GM18867 (cell line): ENCODE measurements at regions not wholly inside any gene's neighbourhood (a gene's known extent, or its start where the extent isn't known, plus 50 kb on each side); places are given as distances from the start of the nearest gene placed in this dataset.
"Not testable (repeated sequence)": the region's sequence is repeated elsewhere in the genome, so short reads cannot be mapped to it uniquely, and the experiment has no call there.

Experiments
- ATAC-seq: cut with Tn5 transposase; IDR thresholded peaks from one replicate; pipeline ENCODE4 v1.9.1; 2021; ENCODE audit warnings: mild to moderate bottlenecking, moderate library complexity; ENCODE audit not compliant: unreplicated experiment

DNA sequence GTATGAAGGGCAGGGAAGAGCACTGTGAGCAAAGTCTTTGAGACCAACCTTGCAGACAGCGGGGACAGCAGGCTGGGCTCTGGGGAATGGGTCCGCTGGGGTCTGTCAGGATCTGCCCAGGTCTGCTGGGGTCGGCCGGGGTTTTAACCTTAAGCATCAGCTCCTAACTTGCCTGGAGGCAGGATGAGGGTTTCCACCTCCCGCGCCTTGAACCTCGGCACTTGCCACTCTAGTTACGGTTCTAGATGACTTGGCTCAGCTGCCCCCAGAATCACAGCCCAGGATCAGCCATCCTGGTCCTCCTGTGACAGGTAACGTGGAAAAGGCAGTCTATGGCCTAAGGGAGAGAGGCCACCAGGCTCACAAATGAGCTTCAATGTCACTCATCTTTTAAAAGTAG is 50.4 kb upstream of the CACUL1 start:
- no peak for ATAC-seq

DNA sequence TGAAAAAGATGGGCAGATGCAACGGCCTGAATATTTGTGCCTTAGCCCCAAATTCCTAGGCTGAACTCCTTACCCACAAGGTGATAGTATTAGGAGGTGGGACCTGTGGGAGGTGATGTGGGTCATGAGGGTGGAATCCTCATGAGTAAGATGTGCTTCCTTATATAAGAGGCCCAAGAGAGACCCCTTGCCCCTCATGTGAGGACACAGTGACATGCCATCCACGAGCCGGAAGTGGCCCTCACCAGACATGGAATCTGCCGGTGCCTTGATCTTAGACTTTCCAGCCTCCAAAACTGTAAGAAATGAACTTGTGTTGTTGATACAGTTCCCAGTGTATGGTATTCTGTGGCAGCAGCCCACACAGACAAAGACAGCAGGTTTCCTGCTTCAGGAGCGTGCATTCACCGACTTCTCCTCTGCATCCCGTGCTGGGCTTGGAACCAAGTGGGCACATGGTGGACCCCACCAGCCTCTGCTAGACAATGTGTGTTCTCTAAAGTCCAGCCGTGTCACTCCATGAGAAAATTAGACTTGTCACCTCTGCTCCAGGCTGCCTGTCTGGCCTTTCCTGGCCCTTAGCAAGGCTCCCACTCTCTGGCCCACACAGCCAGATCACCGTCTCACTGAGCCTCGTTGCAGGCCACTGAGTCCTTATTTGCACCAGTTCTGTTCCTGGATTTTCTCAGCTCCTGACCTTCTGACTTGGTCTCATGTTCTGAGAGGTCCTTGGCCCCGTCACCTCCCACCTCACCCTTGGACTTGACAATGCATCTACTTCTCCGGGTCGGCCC is 52.9 kb upstream of the CACUL1 start:
- ATAC-seq = no peak

DNA sequence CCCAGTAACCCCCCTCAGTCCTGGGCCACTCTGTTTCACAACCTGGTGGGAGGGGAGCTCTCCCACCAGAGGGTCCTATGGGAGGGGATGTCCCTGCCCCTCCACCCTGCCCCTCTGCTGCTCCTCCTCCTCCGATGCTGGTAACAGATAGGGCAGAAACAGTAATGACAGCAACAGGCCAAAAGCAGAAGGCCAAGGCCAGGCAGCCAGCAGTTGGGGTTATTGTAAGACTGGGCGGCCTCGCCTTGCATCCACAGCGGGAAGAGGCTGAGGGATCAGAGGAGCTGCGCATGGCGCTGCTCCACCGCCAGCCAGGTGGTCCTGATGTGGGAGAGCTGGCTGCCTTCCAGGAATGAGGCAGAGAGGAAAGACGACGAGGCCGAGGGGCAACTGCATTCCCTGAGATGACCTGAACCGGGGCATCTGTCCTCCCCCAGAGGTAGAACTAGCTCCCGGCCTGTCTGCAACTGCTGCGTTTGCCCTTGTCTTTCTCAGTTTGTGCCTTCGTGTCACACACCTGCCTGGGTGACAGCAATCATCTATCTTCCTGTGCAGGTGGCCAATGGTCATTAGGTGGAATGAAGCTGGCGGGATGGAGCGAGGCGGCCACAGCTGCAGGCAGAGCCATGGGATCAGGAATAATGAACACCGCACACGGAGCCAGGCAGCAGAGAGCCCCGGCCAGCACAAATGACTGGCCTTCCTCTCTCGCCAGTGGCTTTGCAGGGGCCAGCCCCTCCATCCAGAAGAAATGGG is 54.0 kb upstream of the CACUL1 start:
- ATAC-seq = no peak

DNA sequence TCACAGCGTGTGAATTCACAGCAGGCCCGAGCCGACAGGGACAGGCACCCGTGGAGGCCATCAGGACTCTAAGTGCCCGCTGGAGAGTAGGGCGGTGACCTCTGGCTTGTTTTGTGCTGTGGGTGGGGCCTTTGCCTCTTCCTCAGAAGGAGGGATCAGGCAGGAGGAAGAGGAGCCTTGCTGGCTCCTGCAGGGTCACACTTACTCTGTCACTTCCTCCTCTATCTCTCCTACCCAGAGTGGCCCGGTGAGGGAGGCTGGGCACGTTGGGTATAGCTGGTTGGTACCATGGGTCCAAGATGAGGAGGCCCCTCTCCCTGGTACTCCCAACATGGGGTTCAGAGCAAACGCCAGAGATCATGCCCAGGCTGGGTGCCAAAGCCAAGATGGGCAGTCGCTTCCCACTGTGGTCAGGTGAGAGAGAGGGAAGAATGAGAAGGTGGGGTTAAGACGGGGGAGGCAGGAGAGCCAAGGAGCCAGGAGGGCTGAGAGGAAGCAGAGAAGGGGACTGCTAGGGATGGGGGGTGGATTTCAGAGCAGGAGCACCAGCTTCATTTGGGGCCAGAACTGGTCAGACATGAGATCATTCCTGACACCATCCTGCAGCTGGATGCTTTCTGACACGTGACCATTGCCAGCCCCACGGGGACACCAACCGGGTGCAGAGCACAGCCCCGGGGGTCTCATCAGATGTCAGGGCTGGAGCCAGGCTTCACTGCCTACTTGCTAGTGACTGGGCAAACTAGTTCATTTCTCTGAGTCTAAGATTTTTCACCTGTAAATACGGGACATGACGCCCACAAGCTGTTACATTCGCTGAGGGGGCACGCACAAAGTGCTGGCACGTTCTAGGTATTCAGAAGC is 54.8 kb upstream of the CACUL1 start:
- no peak for ATAC-seq

DNA sequence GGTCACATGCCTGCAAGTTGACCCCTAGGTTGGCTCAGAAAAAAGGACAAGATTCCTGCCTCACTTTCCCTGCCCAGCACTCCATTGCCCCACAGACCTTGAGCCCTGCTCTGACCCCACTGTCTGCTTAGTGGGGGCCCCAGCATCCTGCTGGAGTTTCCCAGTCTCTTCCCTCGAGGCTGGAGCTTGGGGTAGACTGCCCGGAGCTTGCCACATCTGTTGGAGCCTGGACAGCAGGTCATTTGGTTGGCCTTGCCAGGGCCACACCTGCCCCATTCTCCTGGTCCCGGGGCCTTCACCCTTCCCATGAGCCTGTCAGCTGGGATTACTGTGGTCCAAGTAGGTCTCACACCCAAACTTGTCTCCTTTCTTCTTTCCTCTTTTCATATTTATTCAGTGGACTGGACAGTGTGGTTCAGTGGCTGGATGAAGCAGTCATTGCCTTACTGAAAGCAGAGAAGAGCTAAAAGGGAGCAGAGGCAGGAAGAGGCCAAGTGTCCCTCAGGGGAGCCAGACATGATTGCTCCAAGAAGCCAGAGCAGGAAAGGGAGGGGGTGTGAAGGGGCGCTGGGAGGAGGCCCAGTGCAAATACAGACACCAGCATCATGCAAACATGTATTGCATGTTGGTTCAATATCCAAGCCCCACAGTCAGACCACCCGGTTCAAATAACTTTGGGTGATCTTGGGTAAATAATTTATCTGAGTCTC is 56.2 kb upstream of the CACUL1 start:
- ATAC-seq = no peak

DNA sequence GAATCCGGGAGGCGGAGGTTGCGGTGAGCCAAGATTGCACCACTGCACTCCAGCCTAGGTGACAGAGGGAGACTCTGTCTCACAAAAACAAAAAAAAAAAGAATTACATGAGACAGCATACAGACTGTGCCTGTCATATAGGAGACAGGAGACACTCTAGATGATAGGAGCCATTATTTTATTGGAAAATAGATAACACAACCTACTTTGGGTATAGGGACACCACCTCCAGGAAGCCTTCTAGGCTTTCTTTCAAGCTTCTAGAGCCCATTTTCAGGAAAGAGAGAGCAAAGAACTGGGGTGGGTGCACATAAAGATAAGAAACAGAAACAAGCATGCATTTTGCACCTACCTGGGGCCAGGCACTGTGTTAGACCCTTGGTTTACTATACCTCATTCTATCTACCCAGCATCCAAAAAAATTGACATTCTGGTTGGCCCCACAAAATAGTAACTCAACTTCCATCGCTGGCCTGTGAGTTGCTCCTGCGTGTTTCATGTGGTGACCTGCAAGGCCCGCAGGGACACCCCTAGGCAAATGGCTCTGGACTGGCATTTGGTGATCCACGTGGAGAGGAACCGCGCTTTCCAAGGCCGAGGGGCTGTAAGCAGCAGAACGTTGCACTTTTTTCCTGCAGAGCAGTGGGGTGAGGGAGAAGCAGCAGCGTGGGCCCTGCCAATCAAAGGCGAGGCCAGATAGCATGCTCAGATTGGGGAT is 57.1 kb upstream of the CACUL1 start:
- ATAC-seq = no peak

DNA sequence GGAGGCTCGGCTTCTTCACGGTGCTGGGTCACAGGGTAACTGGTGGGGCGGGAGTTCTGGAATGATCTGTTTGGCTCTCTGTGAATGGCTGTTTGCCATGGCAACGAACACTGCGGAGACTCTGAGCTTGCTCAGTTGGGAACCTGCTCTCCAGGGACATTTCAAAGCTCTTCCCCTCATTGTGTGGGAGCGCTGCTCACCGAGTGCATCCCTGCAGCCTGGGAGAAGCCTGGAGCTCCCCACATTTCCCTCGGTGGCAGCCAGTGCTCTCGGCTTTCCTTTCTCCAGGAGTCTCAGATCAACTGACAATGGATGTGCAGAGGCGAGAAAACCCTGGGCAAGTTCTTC is 57.6 kb upstream of the CACUL1 start:
- ATAC-seq = no peak

DNA sequence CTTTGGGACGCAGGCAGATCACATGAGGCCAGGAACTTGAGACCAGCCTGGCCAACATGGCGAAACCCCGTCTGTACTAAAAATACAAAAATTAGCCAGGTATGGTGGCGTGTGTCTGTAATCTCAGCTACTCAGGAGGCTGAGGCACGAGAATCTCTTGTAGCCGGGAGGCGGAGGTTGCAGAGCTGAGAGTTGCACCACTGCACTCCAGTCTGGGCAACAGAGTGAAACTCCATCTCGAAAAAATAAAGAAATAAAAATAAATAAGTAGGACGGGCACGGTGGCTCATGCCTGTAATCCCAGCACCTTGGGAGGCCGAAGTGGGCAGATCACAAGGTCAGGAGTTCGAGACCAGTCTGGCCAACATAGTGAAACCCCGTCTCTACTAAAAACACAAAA is 58.2 kb upstream of the CACUL1 start:
- ATAC-seq = not testable (repeated sequence)

DNA sequence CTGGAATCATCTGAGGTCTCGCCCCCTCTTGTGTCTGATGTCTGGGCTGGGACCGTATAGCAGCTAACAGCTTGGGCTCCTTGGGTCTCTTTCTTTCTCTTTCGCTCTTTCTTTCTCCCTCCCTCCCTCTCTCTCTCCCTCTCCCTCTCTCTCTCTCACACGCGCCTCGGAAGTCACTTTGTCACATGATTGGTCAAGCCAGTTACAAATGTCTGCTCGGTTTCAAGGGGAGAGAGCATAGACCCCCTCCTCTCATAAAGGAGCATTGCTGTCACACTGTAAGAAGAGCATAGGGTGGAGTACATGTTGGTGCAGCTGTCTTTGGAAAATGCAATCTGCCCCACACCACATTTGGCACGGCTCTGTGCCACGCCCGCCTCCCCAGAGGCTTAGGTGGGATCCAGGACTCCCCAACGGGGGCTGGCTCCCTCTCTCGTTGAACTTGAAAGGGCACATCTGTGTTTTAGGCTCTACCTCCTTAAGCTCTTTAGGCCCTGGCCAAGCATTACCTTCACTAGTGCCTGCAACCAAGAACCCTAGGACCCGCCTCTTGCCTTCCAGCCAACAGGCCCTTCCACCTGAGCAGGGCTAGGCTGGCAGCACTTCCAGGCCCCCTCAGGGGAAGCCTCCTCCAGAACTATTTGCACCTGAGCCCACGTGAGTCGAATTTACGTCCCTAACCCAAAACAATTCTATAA is 61.9 kb upstream of the CACUL1 start:
- no peak for ATAC-seq

DNA sequence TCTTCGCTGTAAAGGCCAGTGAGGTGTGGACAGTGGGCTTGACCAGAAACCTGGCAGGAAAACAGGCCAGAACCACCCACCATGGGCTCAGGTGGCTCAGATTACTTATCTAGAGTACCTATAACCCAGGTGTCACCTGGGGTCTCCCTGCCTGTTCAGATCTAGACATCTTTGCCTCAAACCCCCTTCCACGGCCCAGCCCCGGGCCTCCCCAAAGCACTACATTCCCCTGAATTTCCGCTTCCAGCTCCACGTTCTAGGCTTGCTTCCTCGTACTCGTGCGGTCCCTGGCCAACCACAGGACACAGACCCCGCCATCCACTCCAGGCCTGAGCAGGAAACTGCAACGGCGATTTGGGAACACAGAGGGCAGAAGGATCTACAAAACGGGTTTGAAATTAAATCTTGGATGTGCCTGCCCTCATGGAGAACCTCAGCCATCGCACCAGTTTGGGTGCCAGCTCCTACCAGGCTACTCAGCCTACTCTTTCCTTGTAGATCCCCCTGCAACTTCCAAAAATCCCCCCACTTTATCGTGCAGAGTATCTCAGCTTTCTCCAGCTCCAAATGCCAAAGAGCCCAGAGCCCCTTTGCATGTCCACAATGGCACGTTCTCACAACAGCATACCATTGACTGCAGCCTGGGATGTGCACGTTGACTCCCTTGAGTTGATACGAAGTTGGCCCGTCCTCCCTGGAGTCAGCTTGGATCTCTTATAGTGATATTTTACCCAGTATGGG is 62.7 kb upstream of the CACUL1 start:
- ATAC-seq = no peak

DNA sequence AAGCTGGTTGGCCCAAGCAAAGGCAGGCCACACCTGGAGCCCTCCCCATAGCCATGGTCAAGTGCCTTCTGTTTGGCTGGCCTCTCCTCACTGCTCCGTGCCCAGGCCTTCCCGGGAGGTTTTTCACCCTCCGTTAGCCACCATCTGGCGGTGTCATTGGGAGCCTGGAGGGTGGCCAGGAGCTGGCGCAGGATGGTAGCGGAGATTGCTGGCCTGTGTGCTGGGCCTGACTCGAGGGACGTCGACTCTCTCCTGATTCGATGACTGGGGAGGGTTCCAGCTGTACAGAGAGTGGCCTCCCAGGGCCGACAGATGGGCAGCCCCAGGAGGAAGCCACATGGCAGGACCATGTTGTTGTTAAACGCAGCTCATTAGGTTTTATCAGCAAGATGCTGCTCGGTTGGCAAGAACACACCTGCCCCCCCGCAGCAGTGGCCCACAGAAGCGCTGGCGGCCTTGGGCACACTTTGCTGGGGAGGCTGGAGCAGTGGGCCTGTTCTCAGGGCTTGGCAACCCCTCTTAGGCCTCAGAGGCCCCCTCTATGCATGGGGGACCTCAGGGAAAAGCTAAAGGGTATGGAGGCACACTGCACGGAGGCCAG is 64.0 kb upstream of the CACUL1 start:
- no peak for ATAC-seq

DNA sequence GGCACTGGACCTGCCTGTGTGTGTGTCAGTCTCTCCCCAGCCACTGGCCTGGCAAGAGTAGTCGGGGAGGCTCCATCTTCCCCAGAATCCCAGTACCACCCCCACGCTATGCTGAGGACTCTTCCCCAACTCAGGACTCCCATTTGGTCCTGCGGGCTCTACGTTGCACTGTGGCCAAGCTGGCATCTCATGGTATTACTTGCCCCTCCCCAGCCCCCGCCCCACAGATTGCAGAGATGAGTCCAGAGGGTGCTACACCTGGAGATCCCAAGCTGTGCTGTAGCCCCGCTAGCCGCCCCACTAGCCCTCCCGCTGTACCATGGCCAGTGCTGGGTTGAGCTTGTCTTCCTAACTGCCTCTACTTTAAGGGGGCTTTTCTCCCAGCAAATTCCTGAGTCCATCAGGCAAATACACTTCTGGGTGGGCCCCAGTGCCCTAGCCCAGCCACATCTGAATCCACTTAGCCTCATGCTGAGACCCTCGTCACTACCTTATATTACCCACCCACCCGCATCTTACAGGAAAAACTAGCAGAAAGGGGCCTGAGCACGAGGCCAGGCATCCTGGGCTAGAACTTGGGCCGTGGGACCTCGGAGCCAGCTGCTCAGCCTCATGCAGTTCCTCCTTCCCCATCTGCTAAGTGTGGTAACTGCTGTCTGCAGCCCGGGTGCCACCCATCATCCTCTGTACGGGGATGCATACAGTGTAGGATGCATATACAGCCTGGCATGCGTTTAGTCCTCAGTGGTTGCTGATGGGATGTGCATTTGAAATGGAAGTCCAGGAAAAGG is 65.8 kb upstream of the CACUL1 start:
- no peak for ATAC-seq

DNA sequence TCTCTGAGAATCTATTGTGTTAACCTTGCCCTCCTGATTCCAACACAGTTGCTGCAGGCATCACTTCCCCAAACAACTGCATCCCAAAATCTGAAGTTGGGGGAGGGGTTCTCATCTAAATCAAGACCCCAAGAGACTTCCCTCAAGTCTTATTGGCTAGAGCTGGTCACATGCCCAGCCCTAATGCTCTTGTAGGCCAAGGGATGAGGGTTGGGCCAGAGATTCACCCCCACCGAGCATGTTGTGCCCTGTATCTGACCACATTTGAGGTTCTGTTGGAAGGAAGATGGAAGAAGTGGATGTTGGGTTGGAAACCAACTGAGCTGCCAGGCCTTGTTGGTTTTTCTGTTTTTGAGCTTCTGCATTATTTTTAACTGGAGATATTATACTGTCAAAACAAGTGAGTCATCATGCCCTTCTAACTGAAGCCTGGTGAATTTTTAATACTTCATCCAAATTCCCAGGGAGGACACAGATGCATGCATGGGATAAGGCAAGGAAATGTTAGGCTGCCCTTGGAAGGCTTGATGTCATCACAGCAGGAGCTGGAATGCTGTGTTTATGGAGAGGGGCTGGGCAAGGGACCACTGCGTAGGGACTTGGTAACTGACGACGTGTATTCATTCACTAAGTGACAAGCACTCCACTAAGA is 68.6 kb upstream of the CACUL1 start:
- ATAC-seq = no peak

DNA sequence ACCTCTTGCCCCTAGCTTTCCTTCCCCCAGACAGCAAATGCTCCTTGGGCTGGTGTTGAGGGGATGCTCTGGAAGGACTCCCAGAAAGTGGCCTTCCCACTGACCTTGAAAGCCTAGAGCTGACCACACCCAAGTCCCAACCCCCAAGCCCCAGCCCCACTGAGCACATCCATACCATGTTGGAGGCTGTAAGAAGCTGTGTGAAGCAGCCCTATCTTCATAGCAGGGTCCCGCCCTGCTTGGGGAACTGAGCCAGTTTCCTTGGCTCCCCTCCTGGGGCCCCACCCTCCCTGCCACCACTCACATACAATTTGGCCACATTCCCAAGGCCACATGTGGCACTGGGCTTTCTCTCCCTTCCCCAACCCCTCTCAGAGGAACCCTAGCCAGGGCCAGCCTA is 72.3 kb upstream of the CACUL1 start:
- ATAC-seq = no peak

DNA sequence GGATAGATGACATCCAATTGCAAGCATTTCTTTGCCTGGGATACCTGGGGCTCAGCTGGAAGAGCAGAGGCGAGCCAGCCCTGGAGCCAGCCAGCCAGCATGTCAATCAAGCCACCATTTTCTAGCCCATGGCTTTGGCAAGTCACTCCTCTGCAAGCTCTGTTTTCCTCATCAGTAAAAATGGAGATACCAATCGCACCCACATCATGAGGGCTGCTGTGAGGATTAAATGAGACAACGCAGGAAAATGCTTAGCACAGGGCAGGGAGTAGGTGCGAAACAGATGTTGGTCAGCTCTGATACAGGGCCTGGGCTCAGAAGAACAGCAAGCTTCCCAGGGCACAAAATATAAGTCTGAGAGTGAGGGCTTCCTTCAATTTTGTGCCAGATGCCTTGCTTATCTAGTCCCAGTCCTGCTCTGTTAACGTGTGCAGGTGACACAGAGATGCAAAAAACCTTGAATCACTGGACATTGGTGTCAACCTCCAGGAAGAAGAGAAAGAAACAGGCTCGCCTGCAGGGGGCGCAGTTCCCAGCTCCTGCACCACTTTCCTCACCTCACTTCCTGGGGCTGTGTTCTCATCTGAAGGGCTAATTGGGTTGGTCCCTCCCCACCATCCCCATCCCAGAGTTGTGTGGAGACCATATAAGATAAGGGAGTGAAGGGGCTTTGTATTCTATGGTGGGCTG is 72.8 kb upstream of the CACUL1 start:
- no peak for ATAC-seq

DNA sequence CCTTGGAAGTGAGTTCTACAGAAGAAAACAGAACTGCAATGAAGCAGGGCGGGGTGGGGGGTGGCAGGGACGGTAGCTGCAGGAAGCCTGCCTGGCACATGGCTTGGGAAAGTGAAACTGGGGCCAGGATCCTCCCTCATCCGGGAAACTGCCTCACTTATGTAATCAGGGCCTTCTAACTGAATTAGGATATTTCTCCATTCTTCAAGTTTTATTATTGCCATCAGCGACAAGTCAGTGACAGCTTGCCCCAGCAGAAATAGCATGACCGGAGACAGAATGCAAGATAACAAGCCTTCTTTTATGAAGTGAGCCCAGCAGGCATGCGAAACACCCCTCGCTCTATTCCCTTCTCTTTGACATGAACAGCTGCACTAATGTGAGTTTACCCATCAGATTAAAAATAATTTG is 77.5 kb upstream of the CACUL1 start:
- ATAC-seq = no peak

DNA sequence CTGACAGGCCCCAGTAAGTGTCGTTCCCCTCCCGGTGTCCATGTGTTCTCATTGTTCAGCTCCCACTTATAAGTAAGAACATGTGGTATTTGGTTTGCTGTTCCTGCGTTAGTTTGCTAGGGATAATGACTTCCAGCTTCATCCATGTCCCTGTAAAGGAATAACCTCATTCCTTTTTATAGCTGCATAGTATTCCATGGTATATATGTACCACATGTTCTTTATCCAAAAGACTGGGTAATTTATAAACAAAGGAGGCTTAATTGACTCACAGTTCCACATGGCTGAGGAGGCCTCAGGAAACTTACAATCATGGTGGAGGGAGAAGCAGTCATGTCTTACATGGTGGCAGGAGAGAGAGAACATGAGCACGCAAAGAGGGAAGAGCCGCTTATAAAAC is 79.6 kb upstream of the CACUL1 start:
- ATAC-seq = not testable (repeated sequence)
